Bone marrow (tissue), 2 donors: ENCODE measurements at regions not wholly inside any gene's neighbourhood (a gene's known extent, or its start where the extent isn't known, plus 50 kb on each side); places are given as distances from the start of the nearest gene placed in this dataset.

ENCODE experiments used
- DNase-seq, 2 donors: peaks; one replicate each; lab custom pipeline; 2025; lab: John Stamatoyannopoulos, UW

DNA sequence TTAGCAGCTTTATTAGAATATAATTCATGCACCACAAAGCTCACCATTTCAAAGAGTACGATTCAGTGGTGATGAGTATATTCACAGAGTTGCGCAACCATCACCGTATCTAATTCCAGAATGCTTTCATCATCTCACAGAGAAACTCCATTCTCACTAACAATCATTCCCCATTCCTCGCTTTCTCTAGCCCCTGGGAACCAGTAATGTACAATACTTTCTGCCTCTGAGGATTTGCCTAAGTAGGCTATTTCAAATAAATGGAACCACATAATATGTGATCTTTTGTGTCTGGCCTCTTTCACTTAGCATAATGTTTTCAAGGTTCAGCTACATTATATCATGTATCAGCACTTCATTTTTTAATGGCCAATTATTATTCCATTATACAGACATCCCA lies 145.1 kb upstream of the ADAMTS16 start:
- DNase-seq, result no peak

DNA sequence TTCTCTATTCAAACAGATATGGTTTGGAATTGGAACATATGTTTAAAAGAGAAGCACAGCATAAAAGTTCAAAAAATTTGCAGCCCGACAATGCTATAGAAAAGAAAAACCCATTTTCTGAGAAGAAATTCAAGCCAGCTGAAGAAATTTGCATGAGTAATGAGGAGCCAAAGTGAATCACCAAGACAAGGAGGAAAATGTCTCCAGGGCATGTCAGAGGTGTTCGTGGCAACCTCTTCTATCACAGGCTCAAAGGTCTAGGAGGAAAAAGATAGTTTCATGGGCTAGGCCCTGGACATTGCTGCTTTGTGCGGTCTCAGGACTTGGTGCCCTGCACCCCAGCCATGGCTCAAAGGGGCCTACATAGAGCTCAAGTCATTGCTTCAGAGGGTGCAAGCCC lies 134.8 kb upstream of the ADAMTS16 start:
- DNase-seq, result no peak

DNA sequence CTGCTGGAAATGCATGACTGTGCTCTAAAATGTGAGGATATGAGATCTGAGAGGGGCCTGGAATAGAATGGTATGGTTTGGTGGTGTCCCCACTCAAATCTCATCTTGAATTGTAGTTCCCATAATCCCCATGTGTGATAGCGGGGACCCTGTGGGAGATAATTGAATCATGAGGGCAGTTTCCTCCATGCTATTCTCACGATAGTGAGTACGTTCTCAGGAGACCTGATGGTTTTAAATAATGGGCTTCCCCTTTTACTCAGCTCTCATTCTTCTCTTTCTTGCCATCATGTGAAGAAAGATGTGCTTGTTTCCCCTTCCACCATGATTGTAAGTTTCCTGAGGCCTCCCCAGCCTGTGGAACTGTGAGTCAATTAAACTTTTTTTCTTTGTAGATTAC lies 133.6 kb upstream of the ADAMTS16 start:
- no peak for DNase-seq

DNA sequence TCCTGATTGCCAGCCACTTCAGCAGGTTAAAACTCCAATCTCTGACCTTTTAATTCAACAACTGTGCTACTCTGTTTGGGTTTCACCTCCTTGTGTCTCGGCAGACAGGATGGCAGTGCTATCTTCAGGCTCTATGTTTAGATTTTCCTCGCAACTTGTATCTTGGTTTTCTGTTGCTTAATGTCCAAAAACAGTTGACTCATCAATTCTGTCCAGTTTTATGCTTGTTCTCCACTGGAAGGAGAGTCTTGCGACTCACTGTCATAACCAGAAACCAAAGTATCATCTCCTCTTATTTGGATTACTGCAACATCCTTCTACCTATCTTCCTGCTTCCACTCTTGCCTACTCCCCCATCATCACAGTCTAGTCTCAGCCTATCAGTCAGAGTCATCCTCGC lies 130.9 kb upstream of the ADAMTS16 start:
- no peak for DNase-seq

DNA sequence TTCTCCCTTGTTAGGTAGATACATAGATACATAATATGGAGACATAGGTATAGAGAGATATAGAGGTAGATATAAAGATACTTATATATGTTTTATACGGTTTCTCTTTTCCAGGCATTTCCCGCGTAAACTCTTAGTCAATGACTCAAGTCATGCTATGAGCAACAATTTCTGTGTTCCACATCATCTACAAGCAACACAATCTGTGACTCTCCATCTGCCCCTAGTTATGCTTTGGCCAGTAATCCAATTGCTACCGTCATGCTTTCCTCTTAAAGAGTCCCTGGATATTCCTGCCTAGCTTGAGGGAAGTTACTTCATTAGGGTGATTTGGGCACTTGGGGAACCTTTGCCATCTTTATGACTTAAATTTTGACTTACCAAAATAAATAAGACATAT lies 129.0 kb upstream of the ADAMTS16 start:
- no peak for DNase-seq

DNA sequence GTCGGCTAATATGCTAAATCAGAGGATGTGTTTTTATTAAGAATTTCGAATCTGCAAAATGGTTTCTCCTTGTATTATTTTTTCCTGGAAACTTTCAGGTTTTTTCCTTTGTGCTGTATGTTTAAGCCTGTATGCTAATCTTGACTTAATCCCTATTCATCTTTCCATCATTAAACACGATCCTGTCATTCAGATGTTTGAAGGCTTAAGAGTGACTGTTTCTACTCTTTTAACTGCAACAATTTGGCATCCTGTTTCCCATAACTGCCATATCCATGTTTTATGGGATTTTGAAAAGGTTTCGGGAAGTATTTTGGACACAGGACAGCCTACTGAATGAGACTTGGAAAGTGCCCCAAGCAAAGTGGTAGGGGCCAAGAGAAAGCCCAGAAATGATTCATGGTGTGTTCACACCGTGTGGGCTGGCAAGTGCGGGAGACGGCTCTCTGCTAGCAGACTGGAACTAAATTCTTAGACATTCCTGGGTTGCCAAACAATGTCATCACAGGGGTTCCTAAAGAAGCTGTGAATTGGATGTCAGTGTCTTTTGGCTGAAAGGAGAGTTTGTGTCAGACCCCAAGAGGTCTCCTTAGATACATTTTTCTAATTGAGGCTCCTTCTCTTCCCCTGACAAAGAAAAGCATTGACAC lies 125.4 kb upstream of the ADAMTS16 start:
- DNase-seq, result no peak

DNA sequence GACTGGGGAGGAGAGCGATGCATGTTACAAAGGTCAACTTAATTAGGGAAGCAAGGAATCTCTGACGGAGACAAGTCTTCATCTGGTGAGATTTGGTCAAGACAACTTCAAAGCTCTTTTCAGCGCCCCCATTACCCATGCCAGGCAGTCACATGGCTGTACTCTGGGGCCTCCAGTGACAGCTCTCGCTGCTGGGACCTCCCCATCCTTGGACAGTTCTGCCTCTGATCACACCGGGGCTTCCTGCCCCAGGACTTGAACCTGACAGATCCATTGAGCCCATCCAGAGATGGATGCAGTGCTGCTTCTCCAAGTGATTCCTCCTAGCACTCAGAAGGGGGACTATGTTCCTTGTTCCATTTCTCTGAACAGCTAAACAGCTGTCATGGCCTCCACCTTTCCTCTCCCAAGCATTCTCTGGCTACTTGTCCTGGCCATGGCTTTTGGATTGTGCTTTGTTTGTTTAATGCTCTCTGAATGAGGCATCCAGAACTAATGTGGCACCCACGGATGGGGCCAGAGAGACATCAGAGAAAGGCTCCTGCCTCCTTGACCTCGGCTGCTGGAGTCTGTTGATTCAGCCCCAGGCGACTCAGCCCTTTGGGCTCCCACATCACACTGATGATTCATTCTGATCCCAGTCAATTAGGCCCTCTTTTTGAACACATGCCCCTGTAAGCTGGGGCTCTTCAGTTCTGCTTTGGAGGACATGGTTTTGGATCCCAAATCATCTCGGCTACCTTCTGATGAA lies 122.1 kb upstream of the ADAMTS16 start:
- DNase-seq, result no peak

DNA sequence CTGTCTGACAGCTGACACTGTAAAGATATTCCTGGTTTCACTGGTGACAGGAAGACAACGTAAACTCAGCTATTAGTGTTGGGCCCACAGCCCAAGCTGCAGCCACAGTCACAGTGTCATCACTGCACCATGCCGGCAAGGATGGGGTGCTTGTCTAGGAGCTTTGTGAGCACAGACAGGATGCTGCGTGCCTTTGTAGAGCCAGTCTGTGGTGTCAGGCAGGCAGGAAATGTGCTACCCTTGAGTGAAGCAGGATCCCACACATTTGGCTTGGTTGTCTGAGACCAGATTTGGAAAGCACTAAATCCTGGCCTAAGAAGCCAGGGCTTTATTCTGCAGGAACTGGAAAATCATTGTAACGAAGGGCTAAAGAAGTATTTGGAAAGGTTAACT lies 121.6 kb upstream of the ADAMTS16 start:
- no peak for DNase-seq

DNA sequence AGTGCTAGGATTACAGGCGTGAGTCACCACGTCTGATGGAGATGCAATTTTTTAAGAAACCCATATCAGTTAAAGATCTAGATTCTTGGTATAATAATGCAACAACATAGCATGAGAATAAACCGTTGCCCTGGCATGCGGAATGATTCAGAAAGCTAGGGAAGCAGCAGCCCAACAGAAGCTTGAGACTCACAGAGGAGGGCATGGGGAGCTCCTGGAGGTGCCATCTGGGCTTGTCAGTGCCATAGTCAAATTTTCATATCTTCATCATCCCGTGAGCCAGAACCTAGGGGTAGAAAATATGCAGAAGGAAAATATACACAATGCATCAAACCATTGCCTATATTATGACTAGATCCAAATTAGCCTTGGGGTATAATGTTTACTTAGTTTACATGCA lies 118.7 kb upstream of the ADAMTS16 start:
- DNase-seq, result no peak

DNA sequence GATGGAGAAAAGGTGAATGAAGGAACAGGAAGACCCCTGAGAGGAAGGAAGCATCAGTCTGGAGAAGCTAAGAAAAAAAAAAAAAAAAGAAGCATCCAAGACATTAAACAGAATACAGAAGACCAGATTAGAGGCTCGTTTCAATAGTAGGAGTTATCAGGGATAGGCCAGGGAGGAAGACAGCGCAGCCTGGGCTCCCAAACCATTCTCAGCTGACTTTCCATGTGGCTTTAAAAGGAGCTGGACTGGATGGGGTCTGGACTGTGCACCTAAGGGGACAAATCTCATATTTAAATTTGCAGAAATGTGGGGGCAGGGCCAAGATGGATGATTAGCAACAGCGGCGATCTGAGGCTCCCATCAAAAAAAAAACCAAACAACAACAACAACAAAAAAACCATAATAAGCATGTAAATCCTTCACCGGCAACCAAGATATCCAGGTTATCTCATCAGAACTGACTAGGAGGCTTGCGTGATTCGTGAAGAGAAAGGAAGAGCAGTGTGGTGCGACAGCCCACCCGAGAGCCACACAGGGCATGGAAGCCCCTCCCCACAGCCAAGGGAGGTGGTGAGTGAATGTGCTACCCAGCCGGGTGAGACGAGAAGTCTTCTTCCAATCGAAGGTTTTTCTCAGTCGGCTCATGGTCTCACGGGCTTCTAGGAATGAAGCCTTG lies 114.9 kb upstream of the ADAMTS16 start:
- DNase-seq, result no peak

DNA sequence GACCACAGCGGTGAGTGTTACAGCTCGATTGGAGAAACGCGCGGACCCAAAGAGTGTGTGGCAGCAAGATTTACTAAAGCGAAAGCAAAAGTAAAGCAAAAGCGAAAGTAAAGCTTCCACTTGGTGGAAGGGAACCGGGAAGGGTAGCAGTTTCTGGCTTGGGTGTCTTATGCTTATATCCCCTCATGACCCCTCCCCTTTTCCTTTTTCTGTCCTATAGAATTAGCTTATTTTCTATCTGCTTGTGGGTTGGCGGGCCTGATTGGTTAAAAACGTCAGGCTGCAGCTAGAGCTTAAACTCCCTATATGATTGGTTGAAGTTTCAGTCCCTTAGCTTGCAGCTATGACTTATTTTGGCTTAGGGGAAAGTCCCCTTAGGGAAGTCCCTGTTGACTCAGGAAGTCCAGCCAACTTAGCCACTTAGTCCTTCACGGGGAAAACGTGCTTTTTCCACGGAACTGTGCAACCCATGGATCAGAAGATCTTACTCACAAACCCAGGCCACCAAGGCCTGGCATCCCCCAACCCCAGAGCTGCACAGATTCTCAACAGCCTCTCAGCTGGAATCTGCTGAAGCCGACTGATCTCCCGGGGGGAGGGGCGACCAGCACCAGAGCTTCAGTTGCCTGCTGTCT lies 114.2 kb upstream of the ADAMTS16 start:
- DNase-seq, result no peak

DNA sequence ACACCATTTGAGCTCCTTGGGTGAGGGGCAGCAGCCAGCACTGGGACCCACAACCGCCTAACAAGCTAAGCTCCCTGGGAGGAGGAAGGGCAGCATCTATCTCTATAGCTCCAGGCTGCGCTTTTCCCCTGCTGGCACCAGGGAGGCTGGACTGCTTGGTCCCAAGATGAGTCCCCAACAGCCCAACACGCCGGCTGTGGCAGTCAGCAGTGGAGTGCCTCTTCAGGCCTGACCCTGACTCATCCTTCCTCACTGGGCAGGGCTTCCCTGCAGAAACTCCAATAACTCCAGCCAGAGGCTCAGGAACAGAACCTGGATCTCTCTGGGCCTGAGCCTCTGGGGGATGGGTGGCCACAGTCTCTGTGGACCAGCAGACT lies 113.7 kb upstream of the ADAMTS16 start:
- DNase-seq, result no peak

DNA sequence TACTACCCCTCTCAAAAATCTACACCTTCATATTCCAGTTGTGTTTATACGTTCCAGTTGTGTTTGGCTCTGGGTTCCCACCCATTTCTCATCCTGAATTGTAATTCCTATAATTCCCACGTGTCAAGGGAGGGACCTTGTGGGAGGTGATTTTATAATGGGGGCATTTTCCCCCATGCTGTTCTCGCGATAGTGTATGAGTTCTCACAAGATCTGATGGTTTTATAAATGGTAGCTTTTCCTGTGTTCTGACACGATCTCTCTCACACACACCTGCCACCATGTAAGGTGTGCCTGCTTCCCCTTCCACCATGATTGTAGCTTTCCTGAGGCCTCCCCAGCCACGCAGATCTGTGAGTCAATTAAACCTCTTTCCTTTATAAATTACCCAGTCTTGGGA lies 108.5 kb upstream of the ADAMTS16 start:
- no peak for DNase-seq

DNA sequence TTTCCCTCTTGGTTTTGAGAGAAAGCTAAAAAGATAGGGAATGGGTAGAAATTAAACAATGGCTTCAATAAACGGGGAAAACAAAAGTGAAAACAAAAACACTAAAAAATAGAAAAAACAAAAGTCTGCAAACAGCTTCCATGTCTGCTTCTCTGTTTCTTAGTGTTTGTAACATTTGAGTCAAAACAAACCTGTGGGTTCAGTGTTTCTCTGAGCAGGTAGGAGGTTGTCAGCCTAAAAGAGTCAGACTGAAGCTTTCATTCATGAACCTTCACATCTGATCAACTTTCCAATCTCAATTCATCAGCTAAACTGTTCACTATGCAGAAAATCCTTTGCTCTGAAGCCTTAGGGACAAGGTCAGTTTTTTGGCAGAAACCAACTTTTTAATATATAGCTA lies 102.5 kb upstream of the ADAMTS16 start:
- no peak for DNase-seq

DNA sequence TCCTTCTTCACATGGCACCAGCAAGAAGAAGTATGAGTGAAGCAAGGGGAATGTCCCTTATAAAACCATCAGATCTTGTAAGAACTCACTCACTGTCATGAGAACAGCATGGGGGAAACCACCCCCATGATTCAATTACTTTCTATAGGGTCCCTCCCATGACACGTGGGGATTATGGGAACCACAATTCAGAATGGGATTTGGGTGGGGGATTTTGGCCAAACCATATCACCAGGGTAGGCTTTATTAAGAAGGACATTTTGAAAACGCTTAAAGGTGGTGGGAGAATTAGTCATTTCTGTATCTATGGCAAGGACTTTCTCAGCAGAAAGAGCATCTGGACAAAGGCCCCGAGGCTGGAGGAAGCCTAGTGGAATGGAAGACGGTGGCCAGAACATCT lies 100.2 kb upstream of the ADAMTS16 start:
- no peak for DNase-seq

DNA sequence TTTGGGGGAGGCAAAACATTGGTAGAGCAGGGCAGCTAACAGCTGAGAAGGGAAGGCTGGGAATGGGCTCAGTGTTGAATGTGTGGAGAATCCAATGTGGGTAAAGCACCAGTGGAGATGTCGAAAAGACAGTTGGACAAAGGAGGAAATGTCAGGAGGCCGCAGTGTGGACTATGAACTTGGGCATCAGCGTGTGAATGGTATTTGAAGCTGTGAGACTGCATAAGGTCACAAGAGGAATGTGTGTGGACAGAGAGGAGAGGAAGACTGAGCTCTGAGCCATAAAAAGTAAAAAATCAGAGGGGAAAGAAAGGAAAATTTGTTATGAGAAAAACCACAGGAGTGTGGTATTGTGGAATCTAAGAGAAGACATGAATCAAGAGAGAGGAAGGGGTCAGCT lies 99.4 kb upstream of the ADAMTS16 start:
- DNase-seq, result no peak

DNA sequence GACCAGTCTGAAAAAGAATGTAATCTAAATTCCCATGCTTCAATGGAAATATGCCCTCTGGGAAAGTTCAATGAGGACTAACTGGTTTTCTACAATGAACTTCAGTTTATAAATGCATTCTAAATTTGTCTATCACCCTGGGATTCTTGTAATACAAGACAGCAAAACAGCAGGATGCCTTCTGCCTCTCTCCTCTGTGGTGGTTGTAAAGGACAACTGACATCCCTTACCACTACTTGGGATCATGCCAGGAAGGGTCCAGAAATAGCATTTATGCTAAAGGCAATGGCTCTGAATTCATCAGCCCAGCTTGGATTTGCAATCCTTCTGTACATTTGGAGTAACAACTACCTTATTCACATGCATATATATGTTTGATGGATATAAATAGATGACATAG lies 97.3 kb upstream of the ADAMTS16 start:
- no peak for DNase-seq

DNA sequence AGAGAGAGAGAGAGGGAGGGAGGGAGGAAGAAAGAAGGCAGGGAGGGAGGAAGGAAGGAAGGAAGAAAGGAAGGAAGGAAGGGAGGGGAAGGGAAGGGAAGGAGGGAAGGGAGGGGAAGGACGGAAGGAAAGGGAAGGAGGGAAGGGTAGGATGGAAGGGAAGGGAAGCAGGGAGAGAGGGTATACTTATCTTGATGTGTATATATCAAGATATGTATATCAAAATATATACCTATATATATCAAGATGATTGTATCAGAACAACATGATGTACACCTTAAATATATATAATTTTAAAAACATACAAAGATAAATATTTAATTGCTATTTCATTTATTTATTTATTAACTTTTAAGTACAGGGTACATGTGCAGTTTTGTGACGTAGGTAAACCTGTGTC lies 96.8 kb upstream of the ADAMTS16 start:
- DNase-seq, result no peak

DNA sequence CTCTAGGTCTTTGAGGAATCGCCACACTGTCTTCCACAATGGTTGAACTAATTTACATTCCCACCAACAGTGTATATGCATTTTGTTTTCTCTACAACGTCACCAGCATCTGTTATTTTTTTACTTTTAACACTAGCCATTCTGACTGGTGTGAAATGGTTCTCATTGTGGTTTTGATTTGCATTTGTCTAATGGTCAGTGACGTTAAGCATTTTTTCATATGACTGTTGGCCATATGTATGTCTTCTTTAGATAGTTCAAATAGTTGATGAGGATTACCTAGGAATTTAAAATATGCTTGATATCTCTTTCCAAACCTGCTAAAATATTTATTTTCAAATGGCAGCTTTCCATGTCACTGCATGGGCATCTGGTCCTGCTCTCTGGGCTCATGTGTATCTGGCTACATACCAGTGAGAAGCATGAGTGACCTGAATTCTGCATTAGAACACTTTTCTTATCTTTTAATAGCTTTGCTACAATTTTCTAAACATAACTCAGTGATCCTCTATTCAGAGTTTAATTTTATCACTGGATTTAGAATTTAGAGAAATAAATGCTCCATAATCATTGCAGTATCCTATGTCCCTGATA lies 95.8 kb upstream of the ADAMTS16 start:
- DNase-seq, result no peak

DNA sequence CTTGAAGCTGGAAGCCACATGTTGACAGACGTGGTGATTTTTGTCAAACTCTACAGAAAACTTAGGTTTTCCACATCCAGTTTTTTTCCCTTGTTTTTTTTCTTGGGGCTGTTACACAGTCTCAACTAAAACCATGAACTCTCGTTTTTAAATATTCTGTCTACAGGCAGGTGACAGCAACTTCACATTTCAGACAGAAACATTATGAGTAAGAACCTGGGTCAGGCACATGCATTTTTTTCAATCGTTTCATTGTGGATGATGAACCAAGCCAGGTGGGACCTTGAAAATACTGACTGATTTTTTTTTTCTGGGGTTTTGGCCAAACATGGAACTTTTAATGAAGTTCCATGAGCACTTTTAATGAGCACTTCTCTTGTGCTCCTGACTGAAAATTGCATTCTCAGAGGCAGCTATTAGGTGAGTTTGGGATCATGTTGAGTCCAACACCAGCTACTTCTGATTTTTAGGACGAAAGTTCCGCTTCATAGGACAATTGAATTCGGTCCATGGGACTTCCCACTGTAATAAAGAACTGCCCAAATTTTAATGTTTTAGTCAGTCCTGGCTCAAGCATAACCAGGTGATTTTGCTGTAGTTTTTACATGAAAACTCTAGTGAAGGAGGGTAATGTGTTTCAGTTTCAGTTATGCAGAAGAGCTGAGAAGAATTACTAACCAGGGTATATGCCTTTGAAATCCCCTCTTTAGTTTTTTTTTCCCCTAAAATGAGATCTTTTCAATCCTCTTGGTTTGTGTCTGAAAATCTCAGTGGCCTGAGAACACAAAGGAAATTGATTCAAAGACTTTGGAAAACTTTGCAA lies 93.2 kb upstream of the ADAMTS16 start:
- no peak for DNase-seq

DNA sequence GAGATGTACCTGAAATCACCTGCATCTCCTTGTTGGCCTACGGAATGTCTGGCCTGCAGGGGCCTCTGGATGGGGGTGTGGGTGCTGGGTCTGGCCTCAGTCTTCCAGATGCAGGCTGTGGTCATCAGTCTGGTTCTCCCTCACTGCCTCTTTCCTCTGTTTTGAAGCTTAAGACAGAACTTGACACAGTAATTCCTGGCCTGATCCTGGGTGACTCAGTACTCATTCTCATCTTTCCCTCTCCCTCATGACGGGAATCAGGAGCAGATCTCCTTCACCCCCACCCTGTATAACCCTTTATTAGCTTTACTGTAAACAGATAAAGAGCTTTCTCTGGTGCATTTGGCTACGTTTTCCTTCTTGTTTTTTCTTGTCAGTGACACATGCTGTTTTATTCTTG lies 89.3 kb upstream of the ADAMTS16 start:
- no peak for DNase-seq

DNA sequence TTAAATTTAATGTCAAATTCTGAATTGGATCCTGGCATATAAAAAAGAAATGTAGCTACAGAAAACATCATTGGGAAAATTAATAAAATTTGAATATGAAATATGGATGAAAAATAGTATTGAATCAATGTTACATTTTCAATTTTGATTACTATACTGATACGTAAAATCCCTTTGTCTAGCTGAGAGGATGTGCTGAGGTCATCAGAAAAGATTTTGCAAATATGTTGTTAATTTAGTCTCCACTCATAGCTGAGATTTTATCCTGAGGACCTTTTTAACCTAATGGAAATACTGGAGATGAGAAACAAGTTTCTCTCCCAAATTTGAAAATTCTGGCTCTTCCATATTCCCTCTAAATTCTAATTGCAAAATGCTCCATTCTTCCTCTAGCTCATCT lies 84.4 kb upstream of the ADAMTS16 start:
- DNase-seq, result no peak
